Fibroblast of the conjunctiva (primary cell): ENCODE measurements at regions not wholly inside any gene's neighbourhood (a gene's known extent, or its start where the extent isn't known, plus 50 kb on each side); places are given as distances from the start of the nearest gene placed in this dataset.
A peak's percentile ranks its signal among the peaks of the same experiment; 100 is the strongest.
"Not testable (repeated sequence)": the region's sequence is repeated elsewhere in the genome, so short reads cannot be mapped to it uniquely, and the experiment has no call there.

ENCODE experiments used
- DNase-seq: peaks from one replicate; pipeline ENCODE4 v3.0.0-alpha.2; 2010; ENCODE audit warnings: low read depth

GRCh38 chr1:46878173-46878782 lies 63.0 kb downstream of the CYP4A11 start:
- peak; percentile 4 for DNase-seq

GRCh38 chr1:46876093-46876492 lies 65.2 kb downstream of the CYP4A11 start:
- not testable (repeated sequence) for DNase-seq
